ENCODE measurements at regions not wholly inside any gene's neighbourhood (a gene's known extent, or its start where the extent isn't known, plus 50 kb on each side); places are given as distances from the start of the nearest gene placed in this dataset.

GRCh38 chr10:62869958-62870357 lies 53.8 kb upstream of the EGR2 start:
- DNase-seq, result no peak

GRCh38 chr10:62866941-62867340 lies 50.8 kb upstream of the EGR2 start:
- DNase-seq, result no peak

GRCh38 chr10:62866451-62866850 lies 50.3 kb upstream of the EGR2 start:
- no peak for DNase-seq

All from islet precursor cell (in vitro differentiated cells).